ENCODE measurements at regions not wholly inside any gene's neighbourhood (a gene's known extent, or its start where the extent isn't known, plus 50 kb on each side); places are given as distances from the start of the nearest gene placed in this dataset.
"Not testable (repeated sequence)": the region's sequence is repeated elsewhere in the genome, so short reads cannot be mapped to it uniquely, and the experiment has no call there.

DNA sequence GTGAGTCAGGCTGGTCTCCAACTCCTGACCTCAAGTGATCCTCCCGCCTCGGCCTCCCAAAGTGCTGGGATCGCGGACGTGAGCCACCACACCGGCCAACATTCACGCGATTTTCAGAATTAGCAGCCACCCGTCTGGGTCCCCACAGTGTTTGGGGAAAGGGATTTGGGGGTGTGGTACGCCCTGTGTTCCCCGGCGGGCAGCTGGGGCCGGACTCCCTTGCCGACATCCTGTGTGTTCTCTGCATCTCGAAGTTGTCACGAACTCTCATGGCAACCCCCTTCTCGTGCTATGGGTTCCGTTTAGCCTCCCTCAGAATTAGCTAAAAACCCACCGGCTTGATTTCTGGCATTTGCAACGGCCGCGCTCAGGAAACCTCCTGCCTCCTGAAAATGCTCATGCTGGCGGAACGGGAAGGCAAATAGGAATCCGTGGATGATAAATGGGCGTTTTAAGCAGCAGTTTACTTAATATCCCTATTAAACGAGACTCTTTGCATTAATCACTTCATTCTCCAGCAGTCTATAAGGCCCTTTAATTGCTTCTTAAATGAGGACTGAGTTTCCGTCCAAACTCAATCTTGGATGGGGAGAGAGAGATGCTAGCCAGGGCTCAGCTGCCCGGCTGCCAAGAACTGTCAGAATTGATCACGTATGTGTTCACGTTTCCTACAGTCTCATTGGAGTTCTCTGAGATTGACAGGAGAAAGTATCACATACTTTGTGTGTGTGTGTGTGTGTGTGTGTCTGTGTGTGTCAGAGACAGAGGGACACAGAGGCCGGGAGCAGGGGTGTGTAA, 78.9 kb upstream of the PPP2R3B start:
- DNase-seq (ENCODE audit: low spot score): no peak

DNA sequence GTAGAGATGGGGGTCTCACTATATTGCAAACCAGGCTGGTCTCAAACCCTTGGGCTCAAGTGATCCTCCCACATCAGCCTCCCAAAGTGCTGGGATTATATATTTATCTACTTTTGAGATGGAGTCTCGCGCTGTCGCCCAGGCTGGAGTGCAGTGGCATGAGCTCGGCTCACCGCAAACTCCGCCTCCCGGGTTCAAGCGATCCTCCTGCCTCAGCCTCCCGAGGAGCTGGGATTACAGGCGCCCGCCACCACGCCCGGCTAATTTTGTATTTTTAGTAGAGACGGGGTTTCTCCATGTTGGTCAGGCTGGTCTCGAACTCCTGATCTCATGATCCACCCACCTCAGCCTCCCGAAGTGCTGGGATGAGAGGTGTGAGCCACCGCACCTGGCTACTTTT, 80.1 kb upstream of the PPP2R3B start:
- DNase-seq (ENCODE audit: low spot score): not testable (repeated sequence)

DNA sequence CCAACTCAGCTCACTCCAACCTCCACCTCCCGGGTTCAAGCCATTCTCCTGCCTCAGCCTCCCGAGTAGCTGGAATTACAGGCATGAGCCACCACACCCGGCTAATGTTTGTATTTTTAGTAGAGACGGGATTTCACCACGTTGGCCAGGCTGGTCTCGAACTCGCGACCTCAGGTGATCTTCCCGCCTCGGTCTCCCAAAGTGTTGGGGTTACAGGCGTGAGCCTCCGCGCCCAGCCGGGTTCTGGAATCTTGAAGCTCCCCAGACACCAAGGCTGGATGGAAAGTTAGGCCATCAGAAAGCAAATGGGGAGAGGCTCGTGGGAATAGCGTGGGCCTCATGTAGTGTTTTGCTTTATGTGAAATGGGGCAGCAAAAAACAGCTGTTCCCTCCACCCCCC, 81.0 kb upstream of the PPP2R3B start:
- DNase-seq (ENCODE audit: low spot score): not testable (repeated sequence)

DNA sequence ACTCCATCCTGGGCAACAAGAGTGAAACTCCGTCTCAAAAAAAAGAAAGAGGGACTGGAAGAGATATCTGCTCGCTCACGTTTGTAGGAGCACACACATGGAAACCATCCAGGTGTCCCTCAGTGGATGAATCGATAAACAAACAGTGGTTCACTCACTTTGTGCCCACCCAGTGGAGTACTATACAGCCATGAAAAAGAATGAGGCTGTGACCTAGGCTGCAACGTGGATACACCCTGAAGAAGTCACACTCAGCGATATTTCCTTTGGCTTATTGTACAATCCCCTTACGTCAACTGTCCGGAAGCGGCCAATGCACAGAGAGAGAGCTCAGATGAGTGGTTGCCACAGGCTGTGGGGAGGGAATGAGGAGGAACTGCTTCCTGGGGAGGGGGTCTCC, 82.3 kb upstream of the PPP2R3B start:
- no peak for DNase-seq (ENCODE audit: low spot score)

DNA sequence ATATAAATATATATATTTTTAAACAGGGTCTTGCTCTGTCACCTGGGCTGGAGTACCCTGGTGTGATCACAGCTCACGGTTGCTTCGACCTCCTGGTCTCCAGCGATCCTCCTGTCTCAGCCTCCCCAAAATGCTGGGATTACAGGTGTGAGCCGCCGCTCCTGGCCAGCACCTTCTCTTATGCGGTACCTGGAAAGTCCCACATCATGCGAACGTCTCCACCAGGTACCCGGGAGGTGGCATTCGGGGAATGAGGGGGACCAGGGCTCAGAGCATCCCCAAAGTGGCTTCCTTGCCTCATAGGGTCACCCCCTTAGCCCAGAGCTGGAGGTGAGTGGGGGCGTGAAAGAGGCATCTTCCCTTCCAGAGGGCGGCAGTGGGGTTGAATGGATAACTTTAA, 84.0 kb upstream of the PPP2R3B start:
- DNase-seq (ENCODE audit: low spot score): no peak

DNA sequence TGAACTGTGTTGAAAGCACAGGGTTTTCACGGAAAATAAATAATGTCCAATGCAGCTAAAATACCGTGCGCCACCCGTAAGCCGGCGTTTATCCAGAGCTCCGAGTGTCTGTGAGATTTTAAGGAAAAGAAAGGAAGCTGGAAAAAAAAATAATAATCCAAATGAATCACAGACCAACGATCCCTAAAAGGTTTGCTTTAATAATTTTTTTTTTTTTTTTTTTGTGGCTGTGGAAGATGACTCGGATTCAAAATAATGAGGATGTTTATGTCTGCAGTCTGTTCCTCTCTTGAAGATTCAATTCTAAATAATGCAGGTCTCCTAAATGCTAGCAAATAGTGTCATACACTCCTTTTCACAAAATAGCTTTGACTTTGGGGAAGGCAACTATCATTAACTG, 84.6 kb upstream of the PPP2R3B start:
- no peak for DNase-seq (ENCODE audit: low spot score)

DNA sequence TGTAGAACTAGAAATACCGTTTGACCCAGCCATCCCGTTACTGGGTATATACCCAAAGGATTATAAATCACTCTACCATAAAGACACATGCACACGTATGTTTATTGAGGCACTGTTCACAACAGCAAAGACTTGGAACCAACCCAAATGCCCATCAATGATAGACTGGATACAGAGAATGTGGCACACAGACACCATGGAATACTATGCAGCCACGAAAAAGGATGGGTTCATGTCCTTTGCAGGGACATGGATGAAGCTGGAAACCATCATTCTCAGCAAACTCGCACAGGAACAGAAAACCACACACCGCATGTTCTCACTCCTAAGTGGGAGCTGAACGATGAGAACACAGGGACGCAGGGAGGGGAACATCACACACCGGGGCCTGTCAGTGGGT, 85.6 kb upstream of the PPP2R3B start:
- not testable (repeated sequence) for DNase-seq (ENCODE audit: low spot score)

DNA sequence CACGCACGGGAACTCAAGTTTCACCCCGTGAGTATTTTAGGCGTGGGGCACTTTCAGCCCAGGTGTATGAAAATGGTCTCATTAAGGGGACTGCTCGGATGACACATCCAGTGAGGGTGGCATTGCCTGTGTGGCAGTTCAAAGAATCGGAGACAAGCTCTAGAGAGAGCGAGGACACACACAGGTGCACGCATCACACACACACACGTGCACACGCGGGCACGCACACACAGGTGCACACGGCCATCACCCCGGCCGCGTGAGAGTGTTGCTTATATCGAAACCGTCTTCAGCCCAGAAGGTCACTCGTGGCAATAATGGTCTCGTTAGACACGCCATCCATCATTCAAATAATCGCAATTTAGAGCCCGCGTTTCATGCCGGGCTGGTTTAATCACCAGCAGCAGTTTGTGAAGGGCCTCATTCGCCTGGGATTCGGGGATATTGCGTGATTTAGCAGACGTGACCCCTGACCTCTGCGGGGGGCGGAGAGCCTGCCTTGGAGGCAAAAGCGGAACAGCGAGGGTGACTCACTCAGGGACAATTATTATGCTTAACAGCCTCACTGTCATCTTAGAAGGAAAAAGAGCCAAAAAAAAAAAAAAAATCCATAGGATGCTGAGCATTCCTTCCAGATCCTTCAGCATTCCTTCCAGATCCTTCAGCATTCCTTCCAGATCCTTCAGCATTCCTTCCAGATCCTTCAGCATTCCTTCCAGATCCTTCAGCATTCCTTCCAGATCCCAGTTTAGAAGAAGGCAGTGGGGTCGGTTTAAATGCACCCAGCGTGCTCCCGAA, 89.4 kb upstream of the PPP2R3B start:
- no peak for DNase-seq (ENCODE audit: low spot score)

DNA sequence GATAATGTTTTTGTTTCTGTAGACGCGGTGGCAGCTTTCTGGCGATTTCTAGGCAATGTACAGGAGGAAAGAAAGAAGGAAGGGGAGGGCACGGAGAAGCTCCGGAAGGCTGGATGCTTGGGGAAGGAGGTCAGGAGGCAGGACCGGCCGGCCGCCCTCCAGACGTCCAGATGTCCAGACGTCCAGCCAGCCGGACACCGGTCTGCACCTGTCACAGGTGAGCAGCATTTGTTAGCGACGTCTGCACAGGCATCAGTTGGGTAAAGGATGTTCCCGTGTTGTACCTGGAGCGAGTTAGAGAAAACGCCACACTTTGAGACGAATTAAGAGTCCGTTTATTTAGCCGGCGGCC, 90.0 kb upstream of the PPP2R3B start:
- DNase-seq (ENCODE audit: low spot score): no peak

DNA sequence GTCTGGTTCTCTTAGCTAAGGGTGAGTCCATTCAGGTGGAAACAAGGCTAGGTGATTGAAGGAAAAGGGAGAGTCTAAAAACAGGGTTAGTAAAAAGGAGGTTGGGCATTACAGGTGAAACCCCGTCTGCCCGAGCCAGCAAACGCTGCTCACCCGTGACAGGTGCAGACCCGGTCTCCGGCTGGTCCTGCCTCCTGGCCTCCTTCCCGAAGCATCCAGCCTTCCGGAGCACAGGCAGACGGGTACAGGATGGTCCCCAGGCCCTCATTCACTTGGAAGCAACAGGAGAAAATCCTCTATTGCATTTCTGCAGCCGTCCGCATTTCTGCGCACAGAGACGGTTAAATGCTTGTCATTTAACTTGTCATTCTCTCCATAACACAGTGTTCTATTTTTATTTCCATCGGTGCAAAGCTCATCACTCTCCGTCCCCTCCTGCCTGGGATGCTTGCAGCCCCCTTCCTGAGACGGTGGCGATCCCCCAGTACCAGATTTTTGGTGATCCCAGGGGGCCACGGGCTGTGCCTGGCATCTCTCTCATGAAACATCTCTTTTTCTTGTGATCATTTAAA, 90.8 kb upstream of the PPP2R3B start:
- DNase-seq (ENCODE audit: low spot score): no peak

DNA sequence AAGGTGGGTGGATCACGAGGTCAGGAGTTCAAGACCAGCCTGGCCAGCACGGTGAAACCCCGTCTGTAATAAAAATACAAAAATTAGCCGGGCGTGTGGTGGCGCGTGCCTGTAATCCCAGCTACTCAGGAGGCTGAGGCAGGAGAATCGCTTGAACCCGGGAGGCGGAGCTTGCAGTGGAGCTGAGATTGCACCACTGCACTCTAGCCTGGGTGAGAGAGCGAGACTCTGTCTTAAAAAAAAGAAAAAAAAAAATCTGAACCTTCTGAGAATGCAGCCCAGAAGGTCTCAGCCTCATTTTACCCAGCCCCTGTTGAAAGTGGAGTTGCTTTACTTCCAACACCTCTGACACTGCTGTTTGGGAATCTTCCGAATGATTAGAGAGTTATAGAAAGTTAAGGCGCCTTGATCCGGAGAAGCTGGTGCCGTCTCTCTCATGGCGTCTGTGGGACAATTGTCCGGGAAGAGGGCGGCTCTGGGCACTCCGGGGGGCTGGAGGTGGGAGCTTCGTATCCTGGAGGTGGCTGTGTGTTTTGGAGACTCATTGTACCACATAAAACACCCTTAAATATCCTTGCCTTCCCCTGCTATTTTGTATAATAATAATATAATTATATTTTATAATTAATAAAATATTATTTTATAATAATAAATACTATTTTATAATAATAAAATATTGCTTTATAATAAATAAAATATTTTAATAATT, 92.7 kb upstream of the PPP2R3B start:
- DNase-seq (ENCODE audit: low spot score): no peak

DNA sequence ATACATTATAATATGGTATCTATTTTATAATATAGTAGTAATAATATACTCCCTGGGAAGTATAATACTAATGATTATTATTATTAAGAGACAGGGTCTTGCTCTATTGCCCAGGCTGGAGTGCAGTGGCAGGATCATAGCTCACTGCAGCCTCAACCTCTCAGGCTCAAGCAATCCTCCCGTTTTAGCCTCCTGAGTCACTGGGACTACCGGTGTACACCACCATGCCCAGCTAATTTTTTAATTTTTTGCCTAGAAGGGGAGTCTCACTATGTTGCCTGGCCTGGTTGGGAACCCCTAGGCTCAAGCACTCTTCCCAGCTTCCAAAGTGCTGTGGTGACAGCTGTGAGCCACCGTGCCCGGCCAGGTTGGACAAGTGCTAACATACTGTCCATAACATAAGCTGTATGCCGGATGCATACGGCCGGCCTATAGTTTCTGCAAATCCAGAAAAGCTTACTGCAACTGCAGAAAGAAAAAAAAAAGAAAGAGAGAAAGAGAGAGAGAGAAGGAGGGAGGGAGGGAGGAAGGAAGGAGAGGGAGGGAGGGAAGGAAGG, 94.2 kb upstream of the PPP2R3B start:
- DNase-seq (ENCODE audit: low spot score): no peak

DNA sequence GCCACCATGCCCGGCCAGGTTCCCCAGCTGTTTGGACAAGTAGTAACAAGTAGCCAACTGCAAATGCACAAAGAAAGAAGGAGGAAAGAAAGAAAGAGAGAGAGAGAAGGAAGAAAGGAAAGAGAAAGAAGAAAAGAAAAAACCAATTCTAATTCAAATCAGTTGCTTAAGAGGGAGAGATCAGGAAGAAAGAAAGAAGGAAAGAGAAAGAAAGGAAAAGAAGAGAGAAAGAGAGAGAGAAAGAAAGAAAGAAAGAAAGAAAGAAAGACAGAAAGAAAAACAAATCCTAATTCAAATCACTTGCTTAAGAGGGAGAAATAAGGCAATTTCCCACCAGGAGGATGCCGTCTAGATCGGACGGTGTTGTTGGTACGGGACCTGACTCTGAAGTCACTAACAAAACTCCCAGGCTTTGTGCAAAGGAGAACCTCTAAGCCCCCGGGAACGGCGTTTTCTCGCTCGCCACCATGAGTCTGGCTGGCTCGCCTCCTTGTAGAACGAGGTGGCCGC, 95.5 kb upstream of the PPP2R3B start:
- DNase-seq (ENCODE audit: low spot score): no peak

DNA sequence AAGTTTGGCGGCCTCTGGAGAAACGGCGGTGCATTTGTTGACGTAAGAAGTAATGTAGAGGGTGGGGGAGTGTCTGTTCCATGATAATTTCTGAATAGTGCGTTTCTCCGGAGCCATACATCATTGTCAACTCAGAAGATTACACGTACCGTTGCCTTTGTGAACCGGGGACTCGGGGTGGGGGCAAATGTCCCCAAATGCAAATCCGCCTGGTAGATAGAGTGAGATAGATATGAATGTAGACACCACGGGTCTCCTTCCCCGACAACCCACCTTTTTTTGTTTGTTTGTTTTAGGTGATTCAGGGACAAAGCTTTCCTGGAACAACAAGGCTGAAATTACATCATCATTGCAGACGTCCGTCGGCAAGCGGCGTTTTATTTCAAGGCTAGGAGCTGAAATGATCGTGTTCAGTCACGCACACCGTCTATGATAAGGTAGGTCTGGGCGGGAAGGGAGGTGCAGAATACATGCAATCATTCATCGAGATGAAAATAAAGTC, 96.0 kb upstream of the PPP2R3B start:
- no peak for DNase-seq (ENCODE audit: low spot score)

DNA sequence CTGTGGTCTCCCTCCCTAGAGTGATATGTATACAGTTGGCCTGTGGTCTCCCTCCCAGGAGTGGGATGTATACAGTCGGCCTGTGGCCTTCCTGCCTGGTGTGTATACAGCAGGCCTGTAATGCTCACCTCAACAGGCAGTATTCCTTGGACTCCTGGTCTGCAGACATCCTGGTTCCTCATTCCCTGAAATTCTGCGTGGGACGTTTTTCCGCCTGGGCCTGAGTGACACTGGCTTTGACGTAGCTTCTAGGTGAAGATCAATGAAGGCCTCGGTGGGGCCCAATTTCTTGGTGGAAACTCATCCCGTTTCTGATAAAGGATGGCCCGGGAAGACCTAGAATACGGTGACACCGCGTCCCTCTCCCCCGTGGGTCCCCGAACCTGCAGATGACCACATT, 98.7 kb upstream of the PPP2R3B start:
- no peak for DNase-seq (ENCODE audit: low spot score)

DNA sequence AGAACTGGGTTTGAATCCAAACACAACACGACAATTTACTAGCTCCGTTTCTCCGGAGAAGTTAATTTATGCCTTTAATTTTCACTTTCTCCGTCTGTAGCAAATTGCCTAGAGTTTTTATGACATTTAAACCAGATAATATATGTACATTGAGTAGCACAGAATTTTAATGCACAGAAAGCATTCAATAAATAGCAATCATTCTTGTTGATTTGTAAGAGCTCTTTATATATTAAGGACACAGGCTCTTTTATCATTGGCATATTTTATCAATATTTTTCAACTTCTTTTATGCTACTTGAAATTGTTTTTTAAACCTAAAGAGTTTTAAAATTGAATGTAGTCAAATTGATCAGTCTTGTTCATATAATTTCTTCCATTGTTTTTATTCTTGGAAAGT, 99.6 kb upstream of the PPP2R3B start:
- no peak for DNase-seq (ENCODE audit: low spot score)

DNA sequence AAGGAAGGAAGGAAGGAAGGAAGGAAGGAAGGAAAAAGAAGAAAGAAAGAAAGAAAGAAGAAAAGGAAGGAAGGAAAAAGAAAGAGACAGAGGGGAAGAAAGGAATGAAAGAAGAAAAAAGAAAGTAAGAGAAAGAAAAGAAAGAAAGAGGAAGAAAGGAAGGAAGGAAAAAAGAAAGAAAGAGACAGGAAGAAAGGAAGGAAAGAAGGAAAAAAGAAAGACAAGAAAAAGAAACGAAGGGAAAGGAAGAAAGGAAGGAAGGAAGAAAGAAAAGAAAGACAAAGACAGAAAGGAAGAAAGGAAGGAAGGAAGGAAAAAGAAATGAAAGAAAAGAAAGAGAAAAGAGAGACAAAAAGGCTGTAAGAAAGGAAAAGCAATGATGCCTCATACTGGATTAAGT, 101.1 kb upstream of the PPP2R3B start:
- DNase-seq (ENCODE audit: low spot score): no peak

DNA sequence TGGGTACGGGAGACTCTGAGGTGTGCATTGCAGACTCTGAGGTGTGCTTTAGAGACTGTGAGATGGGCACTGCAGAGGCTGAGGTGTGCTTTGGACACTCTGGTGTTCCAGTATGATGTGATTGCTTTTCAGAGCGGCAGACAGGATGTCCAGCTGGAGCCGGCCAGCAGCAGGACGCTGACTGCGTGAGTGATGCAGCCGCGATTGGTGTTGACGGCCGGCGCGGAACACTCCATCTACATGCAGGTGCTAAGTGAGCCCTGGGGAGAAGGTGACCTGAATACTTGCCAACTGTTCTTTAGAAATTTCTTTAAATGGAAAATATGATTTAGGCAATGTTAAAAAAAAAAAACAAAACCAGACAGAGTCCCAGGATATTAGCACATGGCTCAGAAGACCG, 103.1 kb upstream of the PPP2R3B start:
- DNase-seq (ENCODE audit: low spot score): no peak

DNA sequence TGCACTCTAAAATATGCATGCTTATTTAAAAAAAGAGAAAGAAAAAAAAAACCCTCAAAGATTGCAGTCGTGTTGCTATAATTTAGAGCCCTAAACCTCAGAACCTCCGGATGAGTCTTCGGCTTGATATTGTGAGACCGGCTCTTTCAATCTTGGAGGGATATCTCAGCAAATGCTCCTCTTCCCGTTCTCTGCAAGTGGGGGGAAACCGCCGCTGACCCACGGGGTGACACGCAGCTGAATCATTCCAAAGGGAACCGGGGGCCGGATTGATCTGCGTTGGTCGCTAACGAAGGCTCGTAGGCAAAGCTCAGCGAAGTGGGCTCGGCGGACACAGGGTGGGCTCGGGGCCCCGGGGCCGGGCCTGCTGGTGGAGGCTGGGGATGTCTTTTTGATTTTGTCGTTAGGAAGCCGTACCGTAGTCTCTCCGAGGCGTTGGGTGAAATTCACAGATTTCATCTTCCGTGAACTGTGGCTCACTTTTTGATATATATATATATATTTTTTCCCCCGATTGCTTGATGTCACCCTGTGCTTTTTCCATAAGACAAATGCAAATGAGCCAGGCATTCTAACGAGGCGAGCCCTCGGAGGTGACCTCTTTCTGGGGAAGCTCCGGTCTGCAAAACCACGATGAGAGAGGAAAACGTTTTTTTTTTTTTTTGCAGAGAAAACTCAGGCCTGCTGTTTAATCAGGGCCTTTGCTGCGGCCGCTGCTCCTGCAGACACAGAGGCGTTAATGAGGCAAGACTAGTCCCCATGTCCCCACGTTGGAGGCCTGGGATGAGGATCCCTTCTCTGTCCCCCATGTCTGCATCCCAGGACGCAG, 110.7 kb upstream of the PPP2R3B start:
- DNase-seq (ENCODE audit: low spot score): no peak

DNA sequence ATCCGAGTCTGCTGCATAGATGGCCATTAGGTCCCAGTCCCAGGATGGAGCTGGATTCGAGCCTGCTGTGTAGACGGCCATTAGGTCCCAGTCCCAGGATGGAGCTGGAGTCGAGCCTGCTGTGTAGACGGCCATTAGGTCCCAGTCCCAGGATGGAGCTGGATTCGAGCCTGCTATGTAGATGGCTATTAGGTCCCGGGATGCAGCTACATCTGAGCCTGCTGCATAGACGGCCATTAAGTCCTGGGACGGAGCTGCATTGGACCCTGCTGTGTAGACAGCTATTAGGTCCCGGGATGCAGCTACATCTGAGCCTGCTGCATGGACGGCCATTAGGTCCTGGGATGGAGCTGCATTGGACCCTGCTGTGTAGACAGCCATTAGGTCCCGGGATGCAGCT, 112.2 kb upstream of the PPP2R3B start:
- not testable (repeated sequence) for DNase-seq (ENCODE audit: low spot score)

DNA sequence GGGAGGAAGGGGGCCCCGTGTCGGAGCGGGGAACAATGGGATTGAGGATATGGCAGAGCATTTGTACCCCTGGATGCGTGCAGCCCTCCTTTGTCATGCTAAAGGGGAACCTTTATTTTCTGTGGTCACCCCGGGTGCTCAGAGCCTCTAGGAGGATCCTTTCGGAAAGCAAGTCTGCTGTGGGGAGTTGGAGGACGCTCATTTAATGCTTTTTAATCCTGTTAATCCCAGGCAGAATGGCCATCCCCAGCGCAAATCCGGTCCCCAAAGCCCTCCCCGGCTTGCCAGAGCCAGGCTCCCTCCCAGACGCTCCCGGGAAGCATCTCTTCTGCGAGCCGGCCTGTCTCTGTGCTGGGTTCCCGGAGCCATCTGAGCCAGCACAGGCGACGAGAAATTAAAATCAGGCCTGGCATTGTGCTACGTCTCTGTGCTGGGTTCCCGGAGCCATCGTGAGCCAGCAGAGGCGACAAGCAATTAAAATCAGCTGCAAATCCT, 113.2 kb upstream of the PPP2R3B start:
- no peak for DNase-seq (ENCODE audit: low spot score)

All from LoVo (cell line).